ENCODE measurements at regions not wholly inside any gene's neighbourhood (a gene's known extent, or its start where the extent isn't known, plus 50 kb on each side); places are given as distances from the start of the nearest gene placed in this dataset.

DNA sequence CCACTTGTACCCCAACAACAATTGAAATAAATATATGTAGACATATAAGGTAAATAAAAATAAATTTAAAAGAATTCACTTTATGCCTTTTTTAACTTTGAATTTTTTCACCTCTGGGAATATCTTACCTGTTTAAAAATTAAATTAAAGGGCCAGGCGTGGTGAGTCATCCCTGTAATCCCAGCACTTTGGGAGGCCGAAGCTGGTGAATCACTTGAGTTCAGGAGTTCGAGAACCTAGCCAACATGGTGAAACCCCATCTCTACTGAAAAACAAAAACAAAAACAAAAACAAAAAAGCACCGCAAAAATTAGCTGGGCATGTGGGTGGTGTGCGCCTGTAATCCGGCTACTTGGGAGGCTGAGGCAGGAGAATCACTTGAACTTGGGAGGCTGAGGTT lies 164.8 kb downstream of the AASDH start:
- TF ChIP-seq, protein P1, sequence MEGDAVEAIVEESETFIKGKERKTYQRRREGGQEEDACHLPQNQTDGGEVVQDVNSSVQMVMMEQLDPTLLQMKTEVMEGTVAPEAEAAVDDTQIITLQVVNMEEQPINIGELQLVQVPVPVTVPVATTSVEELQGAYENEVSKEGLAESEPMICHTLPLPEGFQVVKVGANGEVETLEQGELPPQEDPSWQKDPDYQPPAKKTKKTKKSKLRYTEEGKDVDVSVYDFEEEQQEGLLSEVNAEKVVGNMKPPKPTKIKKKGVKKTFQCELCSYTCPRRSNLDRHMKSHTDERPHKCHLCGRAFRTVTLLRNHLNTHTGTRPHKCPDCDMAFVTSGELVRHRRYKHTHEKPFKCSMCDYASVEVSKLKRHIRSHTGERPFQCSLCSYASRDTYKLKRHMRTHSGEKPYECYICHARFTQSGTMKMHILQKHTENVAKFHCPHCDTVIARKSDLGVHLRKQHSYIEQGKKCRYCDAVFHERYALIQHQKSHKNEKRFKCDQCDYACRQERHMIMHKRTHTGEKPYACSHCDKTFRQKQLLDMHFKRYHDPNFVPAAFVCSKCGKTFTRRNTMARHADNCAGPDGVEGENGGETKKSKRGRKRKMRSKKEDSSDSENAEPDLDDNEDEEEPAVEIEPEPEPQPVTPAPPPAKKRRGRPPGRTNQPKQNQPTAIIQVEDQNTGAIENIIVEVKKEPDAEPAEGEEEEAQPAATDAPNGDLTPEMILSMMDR (IDR thresholded peaks at IDR 0.05) = no peak
- no peak for TF ChIP-seq POLR2A (IDR thresholded peaks at IDR 0.05)
